ENCODE measurements at regions not wholly inside any gene's neighbourhood (a gene's known extent, or its start where the extent isn't known, plus 50 kb on each side); places are given as distances from the start of the nearest gene placed in this dataset.
"Not testable (repeated sequence)": the region's sequence is repeated elsewhere in the genome, so short reads cannot be mapped to it uniquely, and the experiment has no call there.

GRCh38 chr6:49142421-49143151, 320.5 kb downstream of the MMUT start:
- H3K4me1 Mint-ChIP-seq, result no peaks in the 10 kb centered on the region
- no peaks in the 10 kb centered on the region for H3K27me3 ChIP-seq (ENCODE audit: control insufficient read depth in 2 of 2, insufficient read depth in 2 of 2, low read length in 2 of 2)
- H3K27ac ChIP-seq (ENCODE audit: low read depth, low read length), result no peak overlapping the region
- ChIA-PET CTCF (interaction anchor here (1.6 kb wide), 1 partner anchor 10 kb away, joined by 4 read pairs; no protein-coding TSS in a partner anchor), POLR2A (no interaction called here)
- H3K9me3 Mint-ChIP-seq, result peaks cover 1 to 24% (median 7%) of the 10 kb centered on the region in 11 donors
- no peaks in the 10 kb centered on the region for H3K36me3 ChIP-seq (ENCODE audit: control insufficient read depth in 2 of 3, insufficient read depth in 3 of 3, low read length in 3 of 3)
- H3K9me3 ChIP-seq (ENCODE audit: control insufficient read depth in 2 of 3, low read length in 3 of 3), result no peaks in the 10 kb centered on the region
- no peak overlapping the region for H3K4me3 ChIP-seq (ENCODE audit: low read length)
- ATAC-seq (no peak), DNase-seq (no peak)
- no peaks in the 10 kb centered on the region for H3K4me1 ChIP-seq (ENCODE audit: control insufficient read depth in 2 of 2, insufficient read depth in 2 of 2, low read length in 2 of 2)
- intact Hi-C loops (cut with micrococcal nuclease), result no loop called here
- no peak overlapping the region for H3K4me3 Mint-ChIP-seq
- no peaks in the 10 kb centered on the region for H3K27me3 Mint-ChIP-seq
- H3K36me3 Mint-ChIP-seq, result no peaks in the 10 kb centered on the region
- no peak overlapping the region for H3K27ac Mint-ChIP-seq

- H3K27ac ChIP-seq (ENCODE audit: low read depth, low read length), result no peak overlapping the region
- no peaks in the 10 kb centered on the region for H3K4me1 Mint-ChIP-seq
- H3K27me3 ChIP-seq (ENCODE audit: control insufficient read depth in 2 of 2, insufficient read depth in 2 of 2, low read length in 2 of 2), result no peaks in the 10 kb centered on the region
- no peak for ATAC-seq
- intact Hi-C loops (cut with micrococcal nuclease), result no loop called here
- POLR2A ChIA-PET, result no interaction called here
- no peak overlapping the region for H3K4me3 Mint-ChIP-seq
- H3K9me3 Mint-ChIP-seq, result peaks cover 0 to 27% (median 10%) of the 10 kb centered on the region in 11 donors
- no peaks in the 10 kb centered on the region for H3K27me3 Mint-ChIP-seq
- H3K4me1 ChIP-seq (ENCODE audit: control insufficient read depth in 2 of 2, insufficient read depth in 2 of 2, low read length in 2 of 2), result no peaks in the 10 kb centered on the region
- no peak for DNase-seq
- no peak overlapping the region for H3K4me3 ChIP-seq (ENCODE audit: low read length)
- H3K27ac Mint-ChIP-seq, result no peak overlapping the region
- CTCF ChIA-PET, result no interaction called here
- H3K36me3 ChIP-seq (ENCODE audit: control insufficient read depth in 2 of 3, insufficient read depth in 3 of 3, low read length in 3 of 3), result no peaks in the 10 kb centered on the region
- no peaks in the 10 kb centered on the region for H3K9me3 ChIP-seq (ENCODE audit: control insufficient read depth in 2 of 3, low read length in 3 of 3)
- H3K36me3 Mint-ChIP-seq, result no peaks in the 10 kb centered on the region
Measured at GRCh38 chr6:49121970-49122369, 341.1 kb downstream of the MMUT start.

GRCh38 chr6:49118478-49118877, 344.6 kb downstream of the MMUT start:
- ATAC-seq (no peak), DNase-seq (no peak)
- Histone ChIP-seq H3K36me3 (ENCODE audit: control insufficient read depth in 2 of 3, insufficient read depth in 3 of 3, low read length in 3 of 3) (no peaks in the 10 kb centered on the region), H3K27ac (ENCODE audit: low read depth, low read length) (no peak overlapping the region), H3K27me3 (ENCODE audit: control insufficient read depth in 2 of 2, insufficient read depth in 2 of 2, low read length in 2 of 2) (no peaks in the 10 kb centered on the region), H3K9me3 (ENCODE audit: control insufficient read depth in 2 of 3, low read length in 3 of 3) (no peaks in the 10 kb centered on the region), H3K4me1 (ENCODE audit: control insufficient read depth in 2 of 2, insufficient read depth in 2 of 2, low read length in 2 of 2) (no peaks in the 10 kb centered on the region), H3K4me3 (ENCODE audit: low read length) (no peak overlapping the region)
- peaks cover 0 to 23% (median 4%) of the 10 kb centered on the region in 11 donors for H3K9me3 Mint-ChIP-seq
- H3K27me3 Mint-ChIP-seq, result no peaks in the 10 kb centered on the region
- intact Hi-C loops (cut with micrococcal nuclease), result no loop called here
- POLR2A ChIA-PET, result no interaction called here
- no peak overlapping the region for H3K27ac Mint-ChIP-seq
- no peaks in the 10 kb centered on the region for H3K36me3 Mint-ChIP-seq
- CTCF ChIA-PET, result no interaction called here
- no peaks in the 10 kb centered on the region for H3K4me1 Mint-ChIP-seq
- H3K4me3 Mint-ChIP-seq, result no peak overlapping the region

- CTCF ChIA-PET, result no interaction called here
Measured at GRCh38 chr6:49110916-49111315, 352.1 kb downstream of the MMUT start.

GRCh38 chr6:49097664-49098063, 365.4 kb downstream of the MMUT start:
- intact Hi-C loops (cut with micrococcal nuclease); ATAC-seq; H3K9me3 ChIP-seq (ENCODE audit: control insufficient read depth in 2 of 3, low read length in 3 of 3); H3K36me3 ChIP-seq (ENCODE audit: control insufficient read depth in 2 of 3, insufficient read depth in 3 of 3, low read length in 3 of 3); H3K27ac ChIP-seq (ENCODE audit: low read depth, low read length); H3K27me3 ChIP-seq (ENCODE audit: control insufficient read depth in 2 of 2, insufficient read depth in 2 of 2, low read length in 2 of 2); H3K36me3 Mint-ChIP-seq; DNase-seq; POLR2A ChIA-PET; CTCF ChIA-PET; H3K27ac Mint-ChIP-seq; H3K4me1 Mint-ChIP-seq; H3K4me3 ChIP-seq (ENCODE audit: low read length); H3K4me1 ChIP-seq (ENCODE audit: control insufficient read depth in 2 of 2, insufficient read depth in 2 of 2, low read length in 2 of 2); H3K27me3 Mint-ChIP-seq; H3K4me3 Mint-ChIP-seq: not testable (repeated sequence)
- peaks cover 0 to 12% (median 4%) of the 10 kb centered on the region in 11 donors for H3K9me3 Mint-ChIP-seq

More at GRCh38 chr6:49110916-49111315, 352.1 kb downstream of the MMUT start:
- H3K4me1 Mint-ChIP-seq, result no peaks in the 10 kb centered on the region
- H3K4me3 Mint-ChIP-seq, result no peak overlapping the region
- no peaks in the 10 kb centered on the region for H3K27me3 ChIP-seq (ENCODE audit: control insufficient read depth in 2 of 2, insufficient read depth in 2 of 2, low read length in 2 of 2)
- no peaks in the 10 kb centered on the region for H3K27me3 Mint-ChIP-seq
- no peak overlapping the region for H3K27ac ChIP-seq (ENCODE audit: low read depth, low read length)
- ATAC-seq (no peak), DNase-seq (no peak)
- no peaks in the 10 kb centered on the region for H3K9me3 ChIP-seq (ENCODE audit: control insufficient read depth in 2 of 3, low read length in 3 of 3)
- POLR2A ChIA-PET, result no interaction called here
- no peaks in the 10 kb centered on the region for H3K36me3 ChIP-seq (ENCODE audit: control insufficient read depth in 2 of 3, insufficient read depth in 3 of 3, low read length in 3 of 3)
- no peaks in the 10 kb centered on the region for H3K36me3 Mint-ChIP-seq
- H3K27ac Mint-ChIP-seq, result no peak overlapping the region
- peaks cover 0 to 7% (median 3%) of the 10 kb centered on the region in 11 donors for H3K9me3 Mint-ChIP-seq
- no peak overlapping the region for H3K4me3 ChIP-seq (ENCODE audit: low read length)
- H3K4me1 ChIP-seq (ENCODE audit: control insufficient read depth in 2 of 2, insufficient read depth in 2 of 2, low read length in 2 of 2), result no peaks in the 10 kb centered on the region
- intact Hi-C loops (cut with micrococcal nuclease), result no loop called here

GRCh38 chr6:49097116-49097515, 365.9 kb downstream of the MMUT start:
- Histone ChIP-seq H3K9me3 (ENCODE audit: control insufficient read depth in 2 of 3, low read length in 3 of 3) (no peaks in the 10 kb centered on the region), H3K4me3 (ENCODE audit: low read length) (no peak overlapping the region), H3K4me1 (ENCODE audit: control insufficient read depth in 2 of 2, insufficient read depth in 2 of 2, low read length in 2 of 2) (no peaks in the 10 kb centered on the region), H3K36me3 (ENCODE audit: control insufficient read depth in 2 of 3, insufficient read depth in 3 of 3, low read length in 3 of 3) (no peaks in the 10 kb centered on the region), H3K27ac (ENCODE audit: low read depth, low read length) (no peak overlapping the region), H3K27me3 (ENCODE audit: control insufficient read depth in 2 of 2, insufficient read depth in 2 of 2, low read length in 2 of 2) (no peaks in the 10 kb centered on the region)
- DNase-seq, result no peak
- Mint-ChIP-seq H3K27me3 (no peaks in the 10 kb centered on the region), H3K4me3 (no peak overlapping the region), H3K4me1 (no peaks in the 10 kb centered on the region), H3K36me3 (no peaks in the 10 kb centered on the region), H3K27ac (no peak overlapping the region), H3K9me3 (peaks cover 0 to 12% (median 3%) of the 10 kb centered on the region in 11 donors)
- ChIA-PET POLR2A (no interaction called here), CTCF (no interaction called here)
- ATAC-seq, result no peak
- intact Hi-C loops (cut with micrococcal nuclease), result no loop called here

- Histone ChIP-seq H3K27me3 (ENCODE audit: control insufficient read depth in 2 of 2, insufficient read depth in 2 of 2, low read length in 2 of 2) (no peaks in the 10 kb centered on the region), H3K36me3 (ENCODE audit: control insufficient read depth in 2 of 3, insufficient read depth in 3 of 3, low read length in 3 of 3) (no peaks in the 10 kb centered on the region)
Measured at GRCh38 chr6:49088631-49089030, 374.4 kb downstream of the MMUT start.

More at GRCh38 chr6:49088631-49089030, 374.4 kb downstream of the MMUT start:
- Mint-ChIP-seq H3K4me1 (no peaks in the 10 kb centered on the region), H3K27ac (no peak overlapping the region), H3K27me3 (no peaks in the 10 kb centered on the region), H3K36me3 (no peaks in the 10 kb centered on the region), H3K4me3 (no peak overlapping the region), H3K9me3 (peaks cover 0 to 7% (median 2%) of the 10 kb centered on the region in 11 donors)
- DNase-seq, result no peak
- ChIA-PET CTCF (no interaction called here), POLR2A (no interaction called here)
- Histone ChIP-seq H3K9me3 (ENCODE audit: control insufficient read depth in 2 of 3, low read length in 3 of 3) (no peaks in the 10 kb centered on the region), H3K4me1 (ENCODE audit: control insufficient read depth in 2 of 2, insufficient read depth in 2 of 2, low read length in 2 of 2) (no peaks in the 10 kb centered on the region), H3K27ac (ENCODE audit: low read depth, low read length) (no peak overlapping the region), H3K4me3 (ENCODE audit: low read length) (no peak overlapping the region)
- no peak for ATAC-seq
- intact Hi-C loops (cut with micrococcal nuclease), result no loop called here
